K562 (cell line): ENCODE measurements at regions not wholly inside any gene's neighbourhood (a gene's known extent, or its start where the extent isn't known, plus 50 kb on each side); places are given as distances from the start of the nearest gene placed in this dataset.

Source experiments
- BDP1 ChIP-seq: IDR thresholded peaks from 3 replicates; pipeline ENCODE4 v1.6.1; 2011; ENCODE audit not compliant: insufficient read length, insufficient read depth
- DNMT1 ChIP-seq: fragments of 450-650 bp; IDR thresholded peaks from 2 replicates; pipeline ENCODE4 v1.6.1; 2016; ENCODE audit warnings: antibody characterized with exemption, mild to moderate bottlenecking
- KAT2B ChIP-seq: IDR thresholded peaks from one replicate; pipeline ENCODE4 v1.6.1; 2012; ENCODE audit warnings: low read depth, mild to moderate bottlenecking, control low read depth, inconsistent platforms, low read length, moderate library complexity
- NFE2L1 ChIP-seq: fragments of 450-650 bp; IDR thresholded peaks from 2 replicates; pipeline ENCODE4 v1.6.1; 2016; ENCODE audit warnings: missing genetic modification characterization, low read depth, mild to moderate bottlenecking, missing compliant biosample characterization, moderate library complexity, borderline replicate concordance
- POLR2A ChIP-seq: fragments of 450-650 bp; conservative IDR thresholded peaks from 2 replicates; pipeline ENCODE4 v1.6.1; 2016
- RCOR1 ChIP-seq, 2 experiments: IDR thresholded peaks; 2 replicates each; pipeline ENCODE4 v1.6.1; 2012; ENCODE audit warnings: low read depth in 2 of 2, low read length in 2 of 2, borderline replicate concordance in 1 of 2, improper control_type of control experiment in 1 of 2
- ZNF124 ChIP-seq: sonication (generic); formaldehyde crosslinking; IDR thresholded peaks from 2 replicates; pipeline ENCODE4 v1.8.1; 2022; ENCODE audit warnings: missing genetic modification reagents
- TF ChIP-seq, protein P1 (sequence below), 3 experiments: IDR thresholded peaks in 2 of 3; conservative IDR thresholded peaks in 1 of 3; 2 replicates each; pipeline ENCODE4 v1.5.1; 2011 to 2012; ENCODE audit warnings: low read length in 3 of 3, mild to moderate bottlenecking in 3 of 3, control low read depth in 2 of 3, improper control_type of control experiment in 1 of 3, inconsistent platforms in 1 of 3, low read depth in 1 of 3, mixed read lengths in 1 of 3, moderate library complexity in 1 of 3; ENCODE audit not compliant: insufficient read depth in 2 of 3

DNA sequence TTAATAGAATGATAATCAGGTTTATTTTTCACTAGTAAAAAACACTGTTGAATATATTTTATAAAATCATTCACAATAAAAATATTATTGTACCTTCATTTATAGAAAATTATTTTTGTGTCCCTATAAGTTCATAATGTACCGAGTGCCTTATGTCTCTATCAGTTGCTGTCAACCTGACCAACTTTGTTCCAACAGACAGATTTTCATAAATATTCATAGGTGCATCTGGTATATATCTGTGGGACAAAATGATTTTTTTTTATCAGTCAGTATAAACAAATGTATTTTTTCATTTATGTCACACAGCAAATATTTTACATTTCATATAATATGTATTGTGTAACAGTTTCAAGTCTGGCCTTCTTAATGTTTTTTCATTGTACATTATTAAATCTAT is 195.9 kb downstream of the HGF start:
- no peak for TF ChIP-seq DNMT1
- TF ChIP-seq, protein P1, sequence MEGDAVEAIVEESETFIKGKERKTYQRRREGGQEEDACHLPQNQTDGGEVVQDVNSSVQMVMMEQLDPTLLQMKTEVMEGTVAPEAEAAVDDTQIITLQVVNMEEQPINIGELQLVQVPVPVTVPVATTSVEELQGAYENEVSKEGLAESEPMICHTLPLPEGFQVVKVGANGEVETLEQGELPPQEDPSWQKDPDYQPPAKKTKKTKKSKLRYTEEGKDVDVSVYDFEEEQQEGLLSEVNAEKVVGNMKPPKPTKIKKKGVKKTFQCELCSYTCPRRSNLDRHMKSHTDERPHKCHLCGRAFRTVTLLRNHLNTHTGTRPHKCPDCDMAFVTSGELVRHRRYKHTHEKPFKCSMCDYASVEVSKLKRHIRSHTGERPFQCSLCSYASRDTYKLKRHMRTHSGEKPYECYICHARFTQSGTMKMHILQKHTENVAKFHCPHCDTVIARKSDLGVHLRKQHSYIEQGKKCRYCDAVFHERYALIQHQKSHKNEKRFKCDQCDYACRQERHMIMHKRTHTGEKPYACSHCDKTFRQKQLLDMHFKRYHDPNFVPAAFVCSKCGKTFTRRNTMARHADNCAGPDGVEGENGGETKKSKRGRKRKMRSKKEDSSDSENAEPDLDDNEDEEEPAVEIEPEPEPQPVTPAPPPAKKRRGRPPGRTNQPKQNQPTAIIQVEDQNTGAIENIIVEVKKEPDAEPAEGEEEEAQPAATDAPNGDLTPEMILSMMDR (IDR thresholded peaks at IDR 0.05 in 2 of 3, conservative IDR thresholded peaks at IDR 0.05 in 1 of 3; ENCODE audit: insufficient read depth in 2 of 3, low read depth in 1 of 3, low read length in 3 of 3) = no peak
- no peak for TF ChIP-seq BDP1
- no peak for TF ChIP-seq RCOR1 (IDR thresholded peaks at IDR 0.05; ENCODE audit: borderline replicate concordance in 1 of 2, low read depth in 2 of 2, low read length in 2 of 2)
- TF ChIP-seq KAT2B = no peak
- no peak for TF ChIP-seq POLR2A
- no peak for TF ChIP-seq NFE2L1
- no peak for TF ChIP-seq ZNF124 (CRISPR knock-in tag)
